ENCODE measurements at regions not wholly inside any gene's neighbourhood (a gene's known extent, or its start where the extent isn't known, plus 50 kb on each side); places are given as distances from the start of the nearest gene placed in this dataset.
"Not testable (repeated sequence)": the region's sequence is repeated elsewhere in the genome, so short reads cannot be mapped to it uniquely, and the experiment has no call there.

DNA sequence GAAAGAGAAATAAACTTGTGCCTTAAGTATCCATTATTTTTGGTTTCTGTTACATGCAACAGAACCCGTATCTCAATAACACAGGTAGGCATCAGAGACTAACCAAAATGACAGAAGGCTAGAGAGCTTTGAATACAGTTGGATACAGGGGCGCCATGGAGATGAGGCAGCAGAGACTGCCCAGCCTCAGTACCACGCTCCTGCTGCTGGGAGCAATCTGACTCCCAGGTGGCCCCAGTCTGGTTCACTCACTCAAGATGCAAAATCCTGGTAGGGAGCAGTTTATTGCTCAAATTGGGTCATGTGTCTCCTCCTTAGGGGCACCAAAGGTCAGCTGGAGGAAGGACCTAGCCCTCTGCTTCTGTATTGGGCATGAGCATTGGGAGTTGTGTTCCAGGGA lies 218.9 kb downstream of the USP22 start:
- Histone ChIP-seq H3K4me3 (ENCODE audit: low read length) (no peak overlapping the region), H3K4me1 (ENCODE audit: insufficient read depth, low read length) (no peaks in the 10 kb centered on the region), H3K27ac (ENCODE audit: low read depth in 1 of 2, low read length in 2 of 2) (no peak overlapping the region), H3K9me3 (ENCODE audit: control insufficient read depth in 1 of 2, insufficient read depth in 1 of 2, low read length in 2 of 2) (peaks cover 0 to 6% of the 10 kb centered on the region in 2 experiments), H3K36me3 (ENCODE audit: insufficient read depth, low read length) (no peaks in the 10 kb centered on the region), H3K27me3 (ENCODE audit: control insufficient read depth in 1 of 2, insufficient read depth in 2 of 2, low read length in 2 of 2) (no peaks in the 10 kb centered on the region)
- Mint-ChIP-seq H3K4me1 (ENCODE audit: low read depth) (no peaks in the 10 kb centered on the region), H3K27ac (no peak overlapping the region), H3K27me3 (peaks cover 9% of the 10 kb centered on the region), H3K36me3 (ENCODE audit: low read depth) (no peaks in the 10 kb centered on the region), H3K9me3 (no peaks in the 10 kb centered on the region), H3K4me3 (no peak overlapping the region)
- DNase-seq (no peak), ATAC-seq (ENCODE audit: poor library complexity) (no peak)
- POLR2A ChIA-PET: no interaction called here
- intact Hi-C loops (cut with DNase I, micrococcal nuclease): no loop called here
- TF ChIP-seq, protein P1, sequence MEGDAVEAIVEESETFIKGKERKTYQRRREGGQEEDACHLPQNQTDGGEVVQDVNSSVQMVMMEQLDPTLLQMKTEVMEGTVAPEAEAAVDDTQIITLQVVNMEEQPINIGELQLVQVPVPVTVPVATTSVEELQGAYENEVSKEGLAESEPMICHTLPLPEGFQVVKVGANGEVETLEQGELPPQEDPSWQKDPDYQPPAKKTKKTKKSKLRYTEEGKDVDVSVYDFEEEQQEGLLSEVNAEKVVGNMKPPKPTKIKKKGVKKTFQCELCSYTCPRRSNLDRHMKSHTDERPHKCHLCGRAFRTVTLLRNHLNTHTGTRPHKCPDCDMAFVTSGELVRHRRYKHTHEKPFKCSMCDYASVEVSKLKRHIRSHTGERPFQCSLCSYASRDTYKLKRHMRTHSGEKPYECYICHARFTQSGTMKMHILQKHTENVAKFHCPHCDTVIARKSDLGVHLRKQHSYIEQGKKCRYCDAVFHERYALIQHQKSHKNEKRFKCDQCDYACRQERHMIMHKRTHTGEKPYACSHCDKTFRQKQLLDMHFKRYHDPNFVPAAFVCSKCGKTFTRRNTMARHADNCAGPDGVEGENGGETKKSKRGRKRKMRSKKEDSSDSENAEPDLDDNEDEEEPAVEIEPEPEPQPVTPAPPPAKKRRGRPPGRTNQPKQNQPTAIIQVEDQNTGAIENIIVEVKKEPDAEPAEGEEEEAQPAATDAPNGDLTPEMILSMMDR (IDR thresholded peaks at IDR 0.05): no peak
- CTCF ChIA-PET: no interaction called here

DNA sequence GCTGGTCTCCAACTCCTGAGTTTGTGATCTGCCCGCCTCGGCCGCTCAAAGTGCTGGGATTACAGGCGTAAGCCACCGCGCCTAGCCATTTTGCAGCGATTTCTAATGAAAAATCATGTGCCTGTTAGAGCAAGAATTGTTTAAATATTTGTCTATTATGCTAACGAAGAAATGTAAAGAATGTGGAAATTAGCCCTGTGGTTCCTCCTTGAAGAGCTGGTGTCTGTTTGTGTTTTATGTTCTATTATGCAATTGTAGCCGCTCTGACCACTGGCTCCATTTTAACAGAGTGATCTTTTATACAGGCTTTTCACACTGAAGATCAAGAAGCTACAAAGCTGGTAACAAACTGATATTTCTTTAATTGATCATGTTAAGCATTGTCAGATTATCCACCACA lies 217.3 kb downstream of the USP22 start:
- H3K4me3 Mint-ChIP-seq: no peak overlapping the region
- no peak overlapping the region for H3K27ac ChIP-seq (ENCODE audit: low read depth in 1 of 2, low read length in 2 of 2)

GRCh38 chr17:20840453-20840852 lies 202.4 kb downstream of the USP22 start:
- POLR2A ChIA-PET; H3K4me3 ChIP-seq (ENCODE audit: low read length); H3K4me1 Mint-ChIP-seq (ENCODE audit: low read depth); H3K36me3 ChIP-seq (ENCODE audit: insufficient read depth, low read length); H3K27ac ChIP-seq (ENCODE audit: low read depth in 1 of 2, low read length in 2 of 2); H3K27ac Mint-ChIP-seq; H3K4me1 ChIP-seq (ENCODE audit: insufficient read depth, low read length); DNase-seq; H3K27me3 ChIP-seq (ENCODE audit: control insufficient read depth in 1 of 2, insufficient read depth in 2 of 2, low read length in 2 of 2); CTCF ChIA-PET; H3K9me3 Mint-ChIP-seq; H3K9me3 ChIP-seq (ENCODE audit: control insufficient read depth in 1 of 2, insufficient read depth in 1 of 2, low read length in 2 of 2); H3K36me3 Mint-ChIP-seq (ENCODE audit: low read depth): not testable (repeated sequence)
- peak; percentile 29 for ATAC-seq (ENCODE audit: poor library complexity)
- H3K27me3 Mint-ChIP-seq: peaks cover 40% of the 10 kb centered on the region
- peak overlapping the region; percentile 63 for H3K4me3 Mint-ChIP-seq
- intact Hi-C loops (cut with DNase I, micrococcal nuclease): loop anchor here in 1 of 2 experiments (10.0 kb wide), 1 partner anchor 716 kb away; no protein-coding TSS in a partner anchor

More for the DNA sequence above, 217.3 kb downstream of the USP22 start:
- Histone ChIP-seq H3K36me3 (ENCODE audit: insufficient read depth, low read length) (no peaks in the 10 kb centered on the region), H3K9me3 (ENCODE audit: control insufficient read depth in 1 of 2, insufficient read depth in 1 of 2, low read length in 2 of 2) (peaks cover 0 to 6% of the 10 kb centered on the region in 2 experiments), H3K27me3 (ENCODE audit: control insufficient read depth in 1 of 2, insufficient read depth in 2 of 2, low read length in 2 of 2) (no peaks in the 10 kb centered on the region), H3K4me1 (ENCODE audit: insufficient read depth, low read length) (no peaks in the 10 kb centered on the region), H3K4me3 (ENCODE audit: low read length) (no peak overlapping the region)
- ChIA-PET POLR2A (no interaction called here), CTCF (no interaction called here)
- H3K4me1 Mint-ChIP-seq (ENCODE audit: low read depth): no peaks in the 10 kb centered on the region
- ATAC-seq (ENCODE audit: poor library complexity): no peak
- H3K27ac Mint-ChIP-seq: no peak overlapping the region
- H3K36me3 Mint-ChIP-seq (ENCODE audit: low read depth): no peaks in the 10 kb centered on the region
- intact Hi-C loops (cut with DNase I, micrococcal nuclease): no loop called here
- H3K9me3 Mint-ChIP-seq: no peaks in the 10 kb centered on the region
- TF ChIP-seq, protein P1 (IDR thresholded peaks at IDR 0.05): no peak
- H3K27me3 Mint-ChIP-seq: peaks cover 17% of the 10 kb centered on the region
- DNase-seq: no peak

- H3K27ac ChIP-seq (ENCODE audit: low read depth in 1 of 2, low read length in 2 of 2); H3K36me3 ChIP-seq (ENCODE audit: insufficient read depth, low read length); H3K27ac Mint-ChIP-seq; H3K27me3 ChIP-seq (ENCODE audit: control insufficient read depth in 1 of 2, insufficient read depth in 2 of 2, low read length in 2 of 2); H3K4me3 ChIP-seq (ENCODE audit: low read length); H3K9me3 ChIP-seq (ENCODE audit: control insufficient read depth in 1 of 2, insufficient read depth in 1 of 2, low read length in 2 of 2); ATAC-seq (ENCODE audit: poor library complexity); POLR2A ChIA-PET; CTCF ChIA-PET; H3K4me1 Mint-ChIP-seq (ENCODE audit: low read depth); H3K4me1 ChIP-seq (ENCODE audit: insufficient read depth, low read length); H3K36me3 Mint-ChIP-seq (ENCODE audit: low read depth); H3K9me3 Mint-ChIP-seq: not testable (repeated sequence)
- Mint-ChIP-seq H3K27me3 (peaks cover 41% of the 10 kb centered on the region), H3K4me3 (peak overlapping the region; percentile 74)
- DNase-seq: peak in 2 of 14 experiments; percentile 2 to 7
- intact Hi-C loops (cut with DNase I, micrococcal nuclease): loop anchor here in 1 of 2 experiments (10.0 kb wide), 1 partner anchor 716 kb away; no protein-coding TSS in a partner anchor
These were observed 201.6 kb downstream of the USP22 start for GRCh38 chr17:20840987-20841865.

DNA sequence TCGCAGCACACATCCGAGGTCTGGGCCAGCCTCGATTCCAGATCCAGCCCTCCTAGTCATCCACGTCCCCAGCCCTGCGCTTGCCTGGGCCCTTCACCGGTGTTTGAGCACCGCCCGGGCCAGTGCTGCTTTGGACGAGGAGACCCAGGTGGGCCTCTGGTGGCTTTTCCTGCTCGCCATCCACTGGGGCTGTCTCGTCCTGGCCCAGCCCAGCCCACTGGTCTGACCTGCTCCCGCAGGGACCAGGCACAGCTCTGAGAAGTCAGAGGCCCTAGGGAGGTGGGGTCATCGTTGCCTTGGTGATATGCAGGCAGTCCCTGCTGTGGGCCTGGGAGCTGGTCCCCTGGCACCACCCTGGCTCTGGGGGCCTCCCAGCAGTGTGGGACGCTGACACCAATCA lies 200.8 kb downstream of the USP22 start:
- H3K4me1 Mint-ChIP-seq (ENCODE audit: low read depth); H3K27me3 ChIP-seq (ENCODE audit: control insufficient read depth in 1 of 2, insufficient read depth in 2 of 2, low read length in 2 of 2); H3K9me3 ChIP-seq (ENCODE audit: control insufficient read depth in 1 of 2, insufficient read depth in 1 of 2, low read length in 2 of 2); ATAC-seq (ENCODE audit: poor library complexity); CTCF ChIA-PET; H3K4me3 Mint-ChIP-seq; H3K27ac ChIP-seq (ENCODE audit: low read depth in 1 of 2, low read length in 2 of 2); H3K36me3 Mint-ChIP-seq (ENCODE audit: low read depth); H3K27ac Mint-ChIP-seq; H3K4me3 ChIP-seq (ENCODE audit: low read length); H3K36me3 ChIP-seq (ENCODE audit: insufficient read depth, low read length); H3K9me3 Mint-ChIP-seq; H3K4me1 ChIP-seq (ENCODE audit: insufficient read depth, low read length); POLR2A ChIA-PET; DNase-seq: not testable (repeated sequence)
- peaks cover 45% of the 10 kb centered on the region for H3K27me3 Mint-ChIP-seq
- intact Hi-C loops (cut with DNase I, micrococcal nuclease): loop anchor here in 1 of 2 experiments (10.0 kb wide), 1 partner anchor 717 kb away; no protein-coding TSS in a partner anchor

DNA sequence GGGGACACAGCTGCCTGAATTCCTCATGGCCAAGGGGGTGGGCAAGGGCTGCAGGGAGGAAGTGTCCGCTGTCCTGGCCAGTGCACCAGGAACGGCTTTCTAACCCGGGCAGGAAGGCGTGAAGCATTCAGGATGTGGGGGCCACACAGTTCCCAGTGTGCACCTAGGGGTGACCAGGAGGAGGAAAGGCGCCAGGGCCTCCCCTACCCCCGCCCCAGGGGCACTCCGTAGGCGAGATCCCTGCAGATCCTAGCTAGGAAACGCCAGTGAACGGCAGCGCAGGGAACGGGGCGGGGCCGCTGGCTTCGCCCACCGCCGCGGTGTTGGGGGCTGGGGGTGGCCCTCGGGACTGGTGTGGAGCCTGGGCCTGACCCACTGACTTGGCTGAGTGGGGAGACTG lies 199.6 kb downstream of the USP22 start:
- DNase-seq; H3K4me1 Mint-ChIP-seq (ENCODE audit: low read depth); H3K27ac ChIP-seq (ENCODE audit: low read depth in 1 of 2, low read length in 2 of 2); H3K9me3 Mint-ChIP-seq; H3K36me3 Mint-ChIP-seq (ENCODE audit: low read depth); H3K9me3 ChIP-seq (ENCODE audit: control insufficient read depth in 1 of 2, insufficient read depth in 1 of 2, low read length in 2 of 2); POLR2A ChIA-PET; H3K27me3 ChIP-seq (ENCODE audit: control insufficient read depth in 1 of 2, insufficient read depth in 2 of 2, low read length in 2 of 2); H3K4me3 ChIP-seq (ENCODE audit: low read length); H3K36me3 ChIP-seq (ENCODE audit: insufficient read depth, low read length); H3K27ac Mint-ChIP-seq; CTCF ChIA-PET; H3K4me1 ChIP-seq (ENCODE audit: insufficient read depth, low read length); ATAC-seq (ENCODE audit: poor library complexity): not testable (repeated sequence)
- intact Hi-C loops (cut with DNase I, micrococcal nuclease): loop anchor here in 1 of 2 experiments (10.0 kb wide), 1 partner anchor 718 kb away; no protein-coding TSS in a partner anchor
- Mint-ChIP-seq H3K4me3 (peak overlapping the region; percentile 51), H3K27me3 (peaks cover 40% of the 10 kb centered on the region)

Data from CD4-positive, alpha-beta T cell (primary cell).